ENCODE measurements at regions not wholly inside any gene's neighbourhood (a gene's known extent, or its start where the extent isn't known, plus 50 kb on each side); places are given as distances from the start of the nearest gene placed in this dataset.
"Not testable (repeated sequence)": the region's sequence is repeated elsewhere in the genome, so short reads cannot be mapped to it uniquely, and the experiment has no call there.

- no peaks in the 10 kb centered on the region for H3K36me3 Mint-ChIP-seq (ENCODE audit: low read depth)
- no peak overlapping the region for H3K4me3 Mint-ChIP-seq
- no peaks in the 10 kb centered on the region for H3K9me3 Mint-ChIP-seq
- no peaks in the 10 kb centered on the region for H3K27me3 Mint-ChIP-seq
- H3K4me1 Mint-ChIP-seq (ENCODE audit: low read depth), result no peaks in the 10 kb centered on the region
- no peak overlapping the region for H3K27ac Mint-ChIP-seq
Observed at GRCh38 chrX:45598861-45599260, 398.2 kb upstream of the DIPK2B start.

DNA sequence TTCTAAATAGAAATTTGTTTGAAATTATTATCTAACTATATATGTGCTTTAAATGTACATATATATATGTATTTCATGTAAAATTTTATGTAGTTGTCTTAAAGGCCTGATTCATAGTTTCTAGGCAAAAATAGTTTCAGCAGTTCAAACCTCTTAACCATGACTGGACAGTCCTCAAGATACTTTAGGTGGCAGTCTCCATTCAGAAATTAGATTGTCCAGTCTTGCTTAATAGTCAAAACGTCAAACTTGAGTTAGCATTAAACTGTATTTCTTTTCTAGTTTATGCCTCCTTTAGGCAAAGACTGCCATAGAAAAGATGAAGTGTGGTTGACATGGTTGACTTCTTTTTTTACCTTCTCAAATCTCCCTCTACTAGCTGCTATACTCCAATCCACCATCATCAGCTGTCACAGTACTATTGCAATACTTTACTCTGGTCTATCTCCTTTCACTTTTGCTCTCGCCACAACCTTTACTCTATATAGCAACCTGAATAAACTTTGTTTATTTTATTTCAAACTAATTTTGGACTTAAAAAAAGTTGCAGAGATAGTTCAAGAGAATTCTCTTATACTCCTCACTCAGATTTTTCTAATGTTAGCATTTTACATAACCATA, 395.6 kb upstream of the DIPK2B start:
- no peaks in the 10 kb centered on the region for H3K4me1 Mint-ChIP-seq (ENCODE audit: low read depth)
- H3K27me3 Mint-ChIP-seq, result peaks cover 7% of the 10 kb centered on the region
- no peak overlapping the region for H3K27ac Mint-ChIP-seq
- no peaks in the 10 kb centered on the region for H3K9me3 Mint-ChIP-seq
- H3K36me3 Mint-ChIP-seq (ENCODE audit: low read depth), result no peaks in the 10 kb centered on the region
- no peak overlapping the region for H3K4me3 Mint-ChIP-seq

DNA sequence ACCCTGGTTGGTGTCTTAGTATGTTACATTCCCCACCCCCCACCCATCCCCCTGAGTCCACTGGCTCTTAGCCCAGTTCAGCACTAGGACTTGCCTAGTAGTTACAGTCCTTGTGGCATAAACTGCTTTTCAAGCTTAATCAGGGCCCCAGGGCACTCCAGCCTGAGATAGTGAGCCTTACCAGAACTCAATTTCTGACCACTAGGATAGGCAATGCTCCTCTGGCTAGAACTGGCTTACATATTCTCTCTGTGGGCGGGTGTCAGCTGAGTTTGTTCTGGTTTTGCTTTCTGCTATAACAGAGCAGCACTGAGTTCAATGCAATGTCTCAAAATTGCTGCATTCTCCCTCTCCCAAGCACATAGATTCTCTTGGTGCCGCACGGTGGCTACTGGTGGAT, 391.4 kb upstream of the DIPK2B start:
- H3K36me3 Mint-ChIP-seq (ENCODE audit: low read depth), result no peaks in the 10 kb centered on the region
- no peak overlapping the region for H3K4me3 Mint-ChIP-seq
- H3K27ac Mint-ChIP-seq, result no peak overlapping the region
- no peaks in the 10 kb centered on the region for H3K9me3 Mint-ChIP-seq
- peaks cover 14% of the 10 kb centered on the region for H3K27me3 Mint-ChIP-seq
- H3K4me1 Mint-ChIP-seq (ENCODE audit: low read depth), result no peaks in the 10 kb centered on the region

DNA sequence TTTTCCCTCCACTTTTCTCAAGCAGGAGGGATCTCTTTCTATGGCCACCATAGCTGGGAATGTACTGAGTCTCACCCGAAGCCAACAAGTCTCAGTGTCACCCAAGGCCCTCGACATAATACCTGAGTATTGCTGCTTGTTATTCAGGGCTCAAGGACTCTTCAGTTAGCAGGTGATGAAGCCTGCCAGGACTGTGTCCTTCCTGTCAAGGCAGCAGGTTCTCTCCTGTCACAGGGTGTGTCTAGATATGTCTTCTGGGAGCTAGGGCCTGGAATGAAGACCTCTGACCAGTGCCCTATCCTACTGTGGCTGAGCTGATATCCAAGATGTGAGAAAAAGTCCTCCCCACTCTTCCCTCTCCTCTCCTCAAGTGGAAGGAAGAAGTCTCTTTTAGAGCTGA, 391.0 kb upstream of the DIPK2B start:
- no peaks in the 10 kb centered on the region for H3K9me3 Mint-ChIP-seq
- no peaks in the 10 kb centered on the region for H3K4me1 Mint-ChIP-seq (ENCODE audit: low read depth)

DNA sequence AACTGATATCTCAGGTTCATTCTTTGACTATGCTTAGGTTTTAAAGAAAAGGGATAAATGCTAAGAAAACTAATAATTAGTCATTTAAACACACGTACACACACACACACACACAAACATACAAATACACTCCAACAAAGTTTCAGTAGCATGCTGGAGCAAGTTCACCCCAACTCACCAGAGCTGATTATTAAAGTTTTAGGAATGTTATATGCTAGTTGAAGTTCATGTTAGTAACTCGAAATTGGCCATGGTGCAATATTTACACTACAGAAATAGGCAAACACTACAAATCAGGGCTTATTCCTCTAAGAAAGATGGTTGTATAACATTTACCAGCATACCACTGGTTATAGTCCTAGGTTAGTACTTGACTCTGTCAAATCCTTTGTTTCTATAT, 384.0 kb upstream of the DIPK2B start:
- peaks cover 6% of the 10 kb centered on the region for H3K36me3 Mint-ChIP-seq (ENCODE audit: low read depth)
- peaks cover 16% of the 10 kb centered on the region for H3K9me3 Mint-ChIP-seq
- H3K27ac Mint-ChIP-seq, result no peak overlapping the region
- no peak overlapping the region for H3K4me3 Mint-ChIP-seq
- peaks cover 3% of the 10 kb centered on the region for H3K4me1 Mint-ChIP-seq (ENCODE audit: low read depth)
- H3K27me3 Mint-ChIP-seq, result peaks cover 7% of the 10 kb centered on the region

More for the DNA sequence above, 391.0 kb upstream of the DIPK2B start:
- Mint-ChIP-seq H3K27ac (no peak overlapping the region), H3K36me3 (ENCODE audit: low read depth) (no peaks in the 10 kb centered on the region), H3K4me3 (no peak overlapping the region), H3K27me3 (peaks cover 14% of the 10 kb centered on the region)

GRCh38 chrX:45577361-45577760, 376.7 kb upstream of the DIPK2B start:
- H3K27me3 Mint-ChIP-seq, result no peaks in the 10 kb centered on the region
- H3K4me1 Mint-ChIP-seq (ENCODE audit: low read depth), result peaks cover under 1% of the 10 kb centered on the region
- no peak overlapping the region for H3K27ac Mint-ChIP-seq
- H3K36me3 Mint-ChIP-seq (ENCODE audit: low read depth), result peaks cover 8% of the 10 kb centered on the region
- H3K9me3 Mint-ChIP-seq, result peaks cover 16% of the 10 kb centered on the region
- no peak overlapping the region for H3K4me3 Mint-ChIP-seq

GRCh38 chrX:45571453-45571852, 370.8 kb upstream of the DIPK2B start:
- Mint-ChIP-seq H3K27ac (no peak overlapping the region), H3K4me3 (no peak overlapping the region), H3K36me3 (ENCODE audit: low read depth) (no peaks in the 10 kb centered on the region), H3K9me3 (no peaks in the 10 kb centered on the region), H3K4me1 (ENCODE audit: low read depth) (no peaks in the 10 kb centered on the region), H3K27me3 (no peaks in the 10 kb centered on the region)

- H3K36me3 Mint-ChIP-seq (ENCODE audit: low read depth), result no peaks in the 10 kb centered on the region
- H3K4me1 Mint-ChIP-seq (ENCODE audit: low read depth), result no peaks in the 10 kb centered on the region
- no peak overlapping the region for H3K4me3 Mint-ChIP-seq
- H3K27ac Mint-ChIP-seq, result no peak overlapping the region
- H3K9me3 Mint-ChIP-seq, result no peaks in the 10 kb centered on the region
- peaks cover 4% of the 10 kb centered on the region for H3K27me3 Mint-ChIP-seq
Observed at GRCh38 chrX:45566456-45566855, 365.8 kb upstream of the DIPK2B start.

GRCh38 chrX:45557387-45557786, 356.7 kb upstream of the DIPK2B start:
- Mint-ChIP-seq H3K27me3 (no peaks in the 10 kb centered on the region), H3K4me3 (no peak overlapping the region), H3K27ac (no peak overlapping the region), H3K9me3 (no peaks in the 10 kb centered on the region), H3K4me1 (ENCODE audit: low read depth) (no peaks in the 10 kb centered on the region), H3K36me3 (ENCODE audit: low read depth) (no peaks in the 10 kb centered on the region)

DNA sequence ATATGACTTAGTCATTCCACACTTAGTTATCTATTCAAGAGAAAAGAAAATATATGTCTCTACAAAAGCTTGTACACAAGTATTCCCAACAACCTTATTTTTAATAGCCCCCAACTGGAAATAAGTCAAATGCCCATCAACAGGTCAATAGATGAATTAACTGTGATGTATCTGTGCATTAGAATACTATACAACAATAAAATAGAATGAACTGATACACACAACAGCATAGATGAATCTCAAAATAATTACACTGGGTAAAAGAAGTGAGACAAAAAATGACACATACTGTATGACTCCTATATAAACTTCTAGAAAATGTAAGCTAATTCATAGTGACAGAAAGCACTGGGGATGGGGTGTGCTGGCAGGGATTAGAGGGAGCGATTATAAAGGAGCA, 354.1 kb upstream of the DIPK2B start:
- Mint-ChIP-seq H3K4me1 (ENCODE audit: low read depth) (no peaks in the 10 kb centered on the region), H3K4me3 (no peak overlapping the region), H3K27ac (no peak overlapping the region), H3K36me3 (ENCODE audit: low read depth) (no peaks in the 10 kb centered on the region), H3K27me3 (peaks cover 6% of the 10 kb centered on the region), H3K9me3 (no peaks in the 10 kb centered on the region)

GRCh38 chrX:45553417-45553816, 352.7 kb upstream of the DIPK2B start:
- H3K4me3 Mint-ChIP-seq, result no peak overlapping the region
- H3K27ac Mint-ChIP-seq, result no peak overlapping the region
- H3K27me3 Mint-ChIP-seq, result peaks cover 6% of the 10 kb centered on the region
- H3K4me1 Mint-ChIP-seq (ENCODE audit: low read depth), result no peaks in the 10 kb centered on the region
- no peaks in the 10 kb centered on the region for H3K36me3 Mint-ChIP-seq (ENCODE audit: low read depth)
- H3K9me3 Mint-ChIP-seq, result no peaks in the 10 kb centered on the region

DNA sequence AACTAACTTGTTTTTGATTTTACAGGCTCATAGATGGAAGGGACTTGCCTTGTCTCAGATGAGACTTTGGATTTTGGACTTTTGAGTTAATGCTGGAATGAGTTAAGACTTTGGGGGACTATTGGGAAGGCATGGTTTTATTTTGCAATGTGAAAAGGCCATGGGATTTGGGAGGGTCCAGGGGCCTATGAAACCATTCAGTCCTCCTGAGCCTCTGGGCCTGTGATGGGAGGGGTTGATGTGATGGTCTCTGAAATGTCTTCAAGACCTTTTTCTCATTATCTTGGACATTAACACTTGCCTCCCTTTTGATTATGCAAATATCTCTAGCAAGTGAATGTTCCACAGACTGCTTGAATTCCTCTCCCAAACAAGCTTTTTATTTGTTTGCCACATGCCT, 346.0 kb upstream of the DIPK2B start:
- H3K36me3 Mint-ChIP-seq (ENCODE audit: low read depth); H3K27ac Mint-ChIP-seq; H3K9me3 Mint-ChIP-seq: not testable (repeated sequence)

GRCh38 chrX:45540181-45540580, 339.5 kb upstream of the DIPK2B start:
- no peak overlapping the region for H3K4me3 Mint-ChIP-seq
- no peaks in the 10 kb centered on the region for H3K4me1 Mint-ChIP-seq (ENCODE audit: low read depth)
- no peak overlapping the region for H3K27ac Mint-ChIP-seq
- H3K9me3 Mint-ChIP-seq, result peaks cover 10% of the 10 kb centered on the region
- no peaks in the 10 kb centered on the region for H3K36me3 Mint-ChIP-seq (ENCODE audit: low read depth)
- H3K27me3 Mint-ChIP-seq, result peaks cover 17% of the 10 kb centered on the region

More for the DNA sequence above, 346.0 kb upstream of the DIPK2B start:
- not testable (repeated sequence) for H3K4me1 Mint-ChIP-seq (ENCODE audit: low read depth); H3K4me3 Mint-ChIP-seq; H3K27me3 Mint-ChIP-seq

GRCh38 chrX:45537936-45538335, 337.3 kb upstream of the DIPK2B start:
- Mint-ChIP-seq H3K4me1 (ENCODE audit: low read depth) (no peaks in the 10 kb centered on the region), H3K36me3 (ENCODE audit: low read depth) (no peaks in the 10 kb centered on the region), H3K9me3 (peaks cover 10% of the 10 kb centered on the region), H3K27me3 (peaks cover 18% of the 10 kb centered on the region), H3K27ac (no peak overlapping the region), H3K4me3 (no peak overlapping the region)

DNA sequence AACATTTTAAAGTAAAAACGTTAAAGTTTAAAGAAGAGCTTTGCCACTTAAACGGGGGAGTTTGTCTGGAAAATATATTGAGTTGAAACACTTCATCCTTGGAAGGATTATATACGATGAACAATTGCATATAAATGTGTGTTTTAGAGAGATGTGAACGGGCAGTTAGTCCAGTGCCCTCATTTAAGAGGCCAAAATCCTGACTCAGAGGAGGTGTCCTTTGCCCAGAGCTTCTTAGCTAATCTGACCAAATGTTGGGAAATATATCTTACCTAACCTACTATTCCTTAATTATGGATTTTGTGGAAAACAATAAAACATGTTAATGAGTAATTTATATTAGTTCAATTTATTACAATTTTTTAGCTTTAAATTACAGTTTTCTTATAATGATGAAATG, 327.2 kb upstream of the DIPK2B start:
- H3K27ac Mint-ChIP-seq, result no peak overlapping the region
- H3K4me1 Mint-ChIP-seq (ENCODE audit: low read depth), result no peaks in the 10 kb centered on the region
- H3K4me3 Mint-ChIP-seq, result no peak overlapping the region
- H3K27me3 Mint-ChIP-seq, result peaks cover 4% of the 10 kb centered on the region
- no peaks in the 10 kb centered on the region for H3K9me3 Mint-ChIP-seq
- H3K36me3 Mint-ChIP-seq (ENCODE audit: low read depth), result no peaks in the 10 kb centered on the region

DNA sequence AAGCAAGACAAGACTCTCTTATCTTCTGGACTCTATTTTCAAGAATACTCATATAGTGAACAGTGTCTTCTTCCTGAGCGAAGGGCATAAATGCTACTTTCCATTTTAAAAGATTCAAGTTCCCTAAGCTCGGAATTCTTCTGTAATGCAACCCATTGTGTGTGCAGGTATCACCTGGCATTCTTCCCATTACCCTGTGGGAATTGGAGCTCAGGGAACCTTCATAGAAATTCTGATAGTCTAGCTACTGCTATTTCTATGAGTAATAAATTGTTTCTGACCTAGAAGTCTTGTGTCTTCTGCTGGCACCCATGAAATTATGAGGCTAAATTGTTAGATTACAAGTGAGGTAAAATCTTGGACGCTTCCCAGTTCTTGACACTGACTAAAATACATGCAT, 324.1 kb upstream of the DIPK2B start:
- H3K27me3 Mint-ChIP-seq, result no peaks in the 10 kb centered on the region
- H3K27ac Mint-ChIP-seq, result no peak overlapping the region

More for the DNA sequence above, 324.1 kb upstream of the DIPK2B start:
- Mint-ChIP-seq H3K9me3 (no peaks in the 10 kb centered on the region), H3K36me3 (ENCODE audit: low read depth) (no peaks in the 10 kb centered on the region), H3K4me3 (no peak overlapping the region), H3K4me1 (ENCODE audit: low read depth) (no peaks in the 10 kb centered on the region)
